Panc1 (cell line): ENCODE measurements at regions not wholly inside any gene's neighbourhood (a gene's known extent, or its start where the extent isn't known, plus 50 kb on each side); places are given as distances from the start of the nearest gene placed in this dataset.

Source experiments
- CTCF ChIP-seq: fragments of 450-650 bp; IDR thresholded peaks from 2 replicates; pipeline ENCODE4 v1.5.1; 2017; ENCODE audit warnings: mild to moderate bottlenecking
- TCF7L2 ChIP-seq: IDR thresholded peaks from 2 replicates; pipeline ENCODE4 v1.6.1; 2011; ENCODE audit warnings: mild to moderate bottlenecking, low read depth, low read length, inconsistent platforms

- no peak for TF ChIP-seq CTCF
- no peak for TF ChIP-seq TCF7L2
Observed at GRCh38 chr4:79663865-79664264, 255.8 kb upstream of the GK2 start.
